ENCODE measurements at regions not wholly inside any gene's neighbourhood (a gene's known extent, or its start where the extent isn't known, plus 50 kb on each side); places are given as distances from the start of the nearest gene placed in this dataset.

DNA sequence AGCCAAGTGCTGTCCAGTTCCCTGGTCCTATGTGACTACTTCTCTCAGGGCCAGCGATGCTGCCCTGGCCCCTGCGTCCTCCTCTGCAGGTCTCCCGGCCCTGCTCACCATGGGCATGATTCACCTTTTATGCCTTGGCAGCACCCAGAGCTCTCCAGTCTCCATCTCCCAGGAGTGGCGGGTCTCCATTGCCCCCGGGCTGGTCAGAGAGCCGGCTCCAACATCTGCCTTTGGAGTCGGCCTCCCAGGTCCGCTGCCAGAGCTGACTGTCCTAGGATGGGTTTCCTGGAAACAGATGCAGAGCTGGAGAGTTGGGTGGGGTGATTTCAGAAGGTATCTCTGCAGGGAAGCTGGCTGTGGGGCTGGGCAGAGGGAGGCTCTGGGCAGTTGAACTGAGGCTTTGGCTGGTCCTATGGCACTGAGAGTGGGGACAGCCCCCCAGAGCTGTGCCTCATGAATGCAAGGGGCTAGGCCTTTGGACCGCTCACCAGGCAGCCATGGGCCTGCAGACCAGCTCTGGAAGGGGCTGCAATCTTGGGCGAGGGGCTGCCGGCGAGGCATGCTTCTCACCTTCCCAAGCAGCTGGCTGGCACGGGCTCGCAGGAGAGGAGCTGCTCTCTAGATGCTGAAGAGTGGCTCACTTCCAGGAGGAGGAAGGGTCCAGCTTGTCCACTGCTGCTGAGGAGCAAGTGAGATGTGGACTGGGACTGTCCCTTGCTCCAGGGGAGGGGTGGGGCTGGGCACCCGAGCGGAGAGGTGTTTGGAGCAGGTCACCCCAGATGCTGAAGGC, 59.8 kb upstream of the HS6ST1 start:
- H3K4me1 ChIP-seq (ENCODE audit: control insufficient read depth in 4 of 4, insufficient read depth in 4 of 4, low read length in 3 of 4), result no peaks in the 10 kb centered on the region
- no peak overlapping the region for H3K4me3 ChIP-seq (ENCODE audit: low read depth in 1 of 3, low read length in 3 of 3)
- H3K27ac ChIP-seq (ENCODE audit: low read depth in 1 of 2, low read length in 2 of 2), result no peak overlapping the region
- H3K36me3 ChIP-seq (ENCODE audit: control insufficient read depth in 4 of 4, insufficient read depth in 3 of 4, low read depth in 1 of 4, low read length in 3 of 4), result no peaks in the 10 kb centered on the region
- no peaks in the 10 kb centered on the region for H3K9me3 ChIP-seq (ENCODE audit: control insufficient read depth in 4 of 4, low read length in 3 of 4)
- no peak overlapping the region for H3K9ac ChIP-seq (ENCODE audit: low read depth in 1 of 2, low read length in 2 of 2)
- DNase-seq (ENCODE audit: low spot score), result no peak
- TF ChIP-seq FOXA2 (IDR thresholded peaks at IDR 0.05), result no peak
- TF ChIP-seq, protein P1, sequence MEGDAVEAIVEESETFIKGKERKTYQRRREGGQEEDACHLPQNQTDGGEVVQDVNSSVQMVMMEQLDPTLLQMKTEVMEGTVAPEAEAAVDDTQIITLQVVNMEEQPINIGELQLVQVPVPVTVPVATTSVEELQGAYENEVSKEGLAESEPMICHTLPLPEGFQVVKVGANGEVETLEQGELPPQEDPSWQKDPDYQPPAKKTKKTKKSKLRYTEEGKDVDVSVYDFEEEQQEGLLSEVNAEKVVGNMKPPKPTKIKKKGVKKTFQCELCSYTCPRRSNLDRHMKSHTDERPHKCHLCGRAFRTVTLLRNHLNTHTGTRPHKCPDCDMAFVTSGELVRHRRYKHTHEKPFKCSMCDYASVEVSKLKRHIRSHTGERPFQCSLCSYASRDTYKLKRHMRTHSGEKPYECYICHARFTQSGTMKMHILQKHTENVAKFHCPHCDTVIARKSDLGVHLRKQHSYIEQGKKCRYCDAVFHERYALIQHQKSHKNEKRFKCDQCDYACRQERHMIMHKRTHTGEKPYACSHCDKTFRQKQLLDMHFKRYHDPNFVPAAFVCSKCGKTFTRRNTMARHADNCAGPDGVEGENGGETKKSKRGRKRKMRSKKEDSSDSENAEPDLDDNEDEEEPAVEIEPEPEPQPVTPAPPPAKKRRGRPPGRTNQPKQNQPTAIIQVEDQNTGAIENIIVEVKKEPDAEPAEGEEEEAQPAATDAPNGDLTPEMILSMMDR (IDR thresholded peaks at IDR 0.05; ENCODE audit: low read depth, low read length, missing input control), result no peak
- TF ChIP-seq TAF1 (conservative IDR thresholded peaks at IDR 0.05), result no peak
- no peak for TF ChIP-seq RXRA (IDR thresholded peaks at IDR 0.05)
- TF ChIP-seq EGR1 (IDR thresholded peaks at IDR 0.05; ENCODE audit: low read depth in 2 of 2), result no peak
- no peak for TF ChIP-seq GABPA (IDR thresholded peaks at IDR 0.05 in 1 of 2, conservative IDR thresholded peaks at IDR 0.05 in 1 of 2)
- TF ChIP-seq SP1 (IDR thresholded peaks at IDR 0.05), result no peak
- TF ChIP-seq, protein P2, sequence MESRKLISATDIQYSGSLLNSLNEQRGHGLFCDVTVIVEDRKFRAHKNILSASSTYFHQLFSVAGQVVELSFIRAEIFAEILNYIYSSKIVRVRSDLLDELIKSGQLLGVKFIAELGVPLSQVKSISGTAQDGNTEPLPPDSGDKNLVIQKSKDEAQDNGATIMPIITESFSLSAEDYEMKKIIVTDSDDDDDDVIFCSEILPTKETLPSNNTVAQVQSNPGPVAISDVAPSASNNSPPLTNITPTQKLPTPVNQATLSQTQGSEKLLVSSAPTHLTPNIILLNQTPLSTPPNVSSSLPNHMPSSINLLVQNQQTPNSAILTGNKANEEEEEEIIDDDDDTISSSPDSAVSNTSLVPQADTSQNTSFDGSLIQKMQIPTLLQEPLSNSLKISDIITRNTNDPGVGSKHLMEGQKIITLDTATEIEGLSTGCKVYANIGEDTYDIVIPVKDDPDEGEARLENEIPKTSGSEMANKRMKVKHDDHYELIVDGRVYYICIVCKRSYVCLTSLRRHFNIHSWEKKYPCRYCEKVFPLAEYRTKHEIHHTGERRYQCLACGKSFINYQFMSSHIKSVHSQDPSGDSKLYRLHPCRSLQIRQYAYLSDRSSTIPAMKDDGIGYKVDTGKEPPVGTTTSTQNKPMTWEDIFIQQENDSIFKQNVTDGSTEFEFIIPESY (IDR thresholded peaks at IDR 0.05), result no peak
- no peak for TF ChIP-seq FOXA1 (IDR thresholded peaks at IDR 0.05)
- TF ChIP-seq, protein P3, sequence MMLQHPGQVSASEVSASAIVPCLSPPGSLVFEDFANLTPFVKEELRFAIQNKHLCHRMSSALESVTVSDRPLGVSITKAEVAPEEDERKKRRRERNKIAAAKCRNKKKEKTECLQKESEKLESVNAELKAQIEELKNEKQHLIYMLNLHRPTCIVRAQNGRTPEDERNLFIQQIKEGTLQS (IDR thresholded peaks at IDR 0.05), result no peak
- TF ChIP-seq YY1 (IDR thresholded peaks at IDR 0.05), result no peak
- TF ChIP-seq RAD21 (IDR thresholded peaks at IDR 0.05), result no peak
- TF ChIP-seq HNF4A (conservative IDR thresholded peaks at IDR 0.05), result no peak
- TF ChIP-seq, protein P4, sequence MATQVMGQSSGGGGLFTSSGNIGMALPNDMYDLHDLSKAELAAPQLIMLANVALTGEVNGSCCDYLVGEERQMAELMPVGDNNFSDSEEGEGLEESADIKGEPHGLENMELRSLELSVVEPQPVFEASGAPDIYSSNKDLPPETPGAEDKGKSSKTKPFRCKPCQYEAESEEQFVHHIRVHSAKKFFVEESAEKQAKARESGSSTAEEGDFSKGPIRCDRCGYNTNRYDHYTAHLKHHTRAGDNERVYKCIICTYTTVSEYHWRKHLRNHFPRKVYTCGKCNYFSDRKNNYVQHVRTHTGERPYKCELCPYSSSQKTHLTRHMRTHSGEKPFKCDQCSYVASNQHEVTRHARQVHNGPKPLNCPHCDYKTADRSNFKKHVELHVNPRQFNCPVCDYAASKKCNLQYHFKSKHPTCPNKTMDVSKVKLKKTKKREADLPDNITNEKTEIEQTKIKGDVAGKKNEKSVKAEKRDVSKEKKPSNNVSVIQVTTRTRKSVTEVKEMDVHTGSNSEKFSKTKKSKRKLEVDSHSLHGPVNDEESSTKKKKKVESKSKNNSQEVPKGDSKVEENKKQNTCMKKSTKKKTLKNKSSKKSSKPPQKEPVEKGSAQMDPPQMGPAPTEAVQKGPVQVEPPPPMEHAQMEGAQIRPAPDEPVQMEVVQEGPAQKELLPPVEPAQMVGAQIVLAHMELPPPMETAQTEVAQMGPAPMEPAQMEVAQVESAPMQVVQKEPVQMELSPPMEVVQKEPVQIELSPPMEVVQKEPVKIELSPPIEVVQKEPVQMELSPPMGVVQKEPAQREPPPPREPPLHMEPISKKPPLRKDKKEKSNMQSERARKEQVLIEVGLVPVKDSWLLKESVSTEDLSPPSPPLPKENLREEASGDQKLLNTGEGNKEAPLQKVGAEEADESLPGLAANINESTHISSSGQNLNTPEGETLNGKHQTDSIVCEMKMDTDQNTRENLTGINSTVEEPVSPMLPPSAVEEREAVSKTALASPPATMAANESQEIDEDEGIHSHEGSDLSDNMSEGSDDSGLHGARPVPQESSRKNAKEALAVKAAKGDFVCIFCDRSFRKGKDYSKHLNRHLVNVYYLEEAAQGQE (IDR thresholded peaks at IDR 0.05), result no peak
- no peak for TF ChIP-seq JUND (IDR thresholded peaks at IDR 0.05)
- H3K27me3 ChIP-seq (ENCODE audit: control insufficient read depth in 4 of 4, insufficient read depth in 4 of 4, low read length in 3 of 4), result no peaks in the 10 kb centered on the region
- WGBS, result 92% methylated on average over 16 of the region's 16 CpGs

All from liver (tissue), 8 donors.